NCI-H345 treated with DMSO at 0.1 percent for 48 hours (cell line): ENCODE measurements at regions not wholly inside any gene's neighbourhood (a gene's known extent, or its start where the extent isn't known, plus 50 kb on each side); places are given as distances from the start of the nearest gene placed in this dataset.
A peak's percentile ranks its signal among the peaks of the same experiment; 100 is the strongest.
"Not testable (repeated sequence)": the region's sequence is repeated elsewhere in the genome, so short reads cannot be mapped to it uniquely, and the experiment has no call there.

Source experiments
- DNase-seq: peaks from one replicate; lab custom pipeline; 2025; ENCODE audit not compliant: unreplicated experiment; lab: John Stamatoyannopoulos, UW

GRCh38 chr1:171397851-171398469 is 84.0 kb downstream of the FMO4 start:
- DNase-seq, result no peak

GRCh38 chr1:171403393-171403792 is 81.9 kb upstream of the PRRC2C start:
- DNase-seq, result peak; percentile 27

DNA sequence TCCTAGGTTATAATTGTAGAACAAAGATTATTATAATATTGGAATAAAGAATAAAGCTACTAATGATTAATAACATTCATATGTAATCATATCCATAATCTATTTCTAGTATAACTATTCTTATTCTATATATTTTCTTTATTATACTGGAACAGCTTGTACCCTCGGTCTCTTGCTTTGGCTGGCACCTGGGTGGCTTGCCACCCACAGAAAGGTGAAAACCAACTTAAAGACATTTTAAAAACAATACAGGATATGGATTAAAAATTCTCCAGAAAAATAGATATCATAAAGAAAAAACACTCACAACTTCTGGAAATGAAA is 80.0 kb upstream of the PRRC2C start:
- no peak for DNase-seq

- not testable (repeated sequence) for DNase-seq
These were observed 71.8 kb upstream of the PRRC2C start for GRCh38 chr1:171413557-171413956.

GRCh38 chr1:171418546-171418945 is 66.8 kb upstream of the PRRC2C start:
- DNase-seq, result no peak

DNA sequence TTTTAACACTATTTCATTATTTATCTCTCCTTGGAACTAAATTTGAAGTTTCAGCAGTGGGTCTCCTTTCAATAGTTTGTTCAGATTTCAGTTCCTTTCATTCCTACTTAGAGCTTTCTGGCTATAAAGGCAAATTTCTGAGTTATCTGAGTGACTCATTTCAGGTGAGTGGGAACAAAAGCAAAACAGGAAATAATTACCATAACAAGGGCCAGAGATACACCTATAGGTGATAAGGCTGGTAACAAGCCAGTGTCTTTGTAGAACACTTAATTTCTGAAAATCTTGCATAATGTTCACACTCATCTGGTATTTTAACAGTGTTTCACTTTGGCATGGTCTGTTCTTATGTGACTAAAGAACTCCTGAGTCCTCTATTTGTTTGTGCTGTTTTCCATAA is 64.5 kb upstream of the PRRC2C start:
- no peak for DNase-seq

GRCh38 chr1:171421413-171422020 is 63.8 kb upstream of the PRRC2C start:
- no peak for DNase-seq

DNA sequence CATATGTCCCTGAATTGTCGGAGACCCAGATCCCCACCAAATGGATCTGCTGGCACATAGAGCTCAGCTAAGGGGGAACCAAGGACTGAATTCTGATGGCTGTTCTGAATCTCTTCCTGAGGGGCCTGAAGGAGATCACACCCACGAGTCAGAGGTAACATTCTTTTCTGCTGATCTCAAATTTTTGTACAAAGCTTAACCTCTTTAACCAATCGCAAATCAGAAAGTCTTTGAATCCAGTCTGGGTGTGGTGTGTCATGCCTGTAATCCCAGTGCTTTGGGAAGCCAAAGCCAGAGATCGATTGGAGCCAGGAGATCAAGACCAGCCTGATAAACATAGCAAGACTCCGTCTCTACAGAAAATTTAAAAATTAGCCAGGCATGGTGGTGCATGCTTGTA is 62.8 kb upstream of the PRRC2C start:
- no peak for DNase-seq

DNA sequence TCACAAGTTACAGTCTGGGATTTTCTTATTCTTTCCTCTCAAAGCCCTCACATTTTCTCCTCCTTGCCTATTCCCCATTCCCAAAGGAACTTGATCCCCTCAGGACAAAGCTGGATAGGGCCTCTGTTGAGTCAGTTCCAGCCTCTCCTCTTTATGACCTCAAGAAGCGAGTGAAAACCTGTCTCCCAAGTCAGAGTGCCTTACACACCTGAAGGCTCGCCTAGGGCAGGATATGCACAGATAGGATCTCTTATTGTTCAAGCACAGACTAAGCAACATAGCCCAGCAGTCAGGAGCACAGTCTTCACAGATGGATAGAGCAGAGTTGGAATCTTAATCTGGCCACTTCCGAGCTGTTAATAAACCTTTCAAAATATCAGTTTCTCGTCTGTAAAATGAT is 60.8 kb upstream of the PRRC2C start:
- DNase-seq, result no peak

DNA sequence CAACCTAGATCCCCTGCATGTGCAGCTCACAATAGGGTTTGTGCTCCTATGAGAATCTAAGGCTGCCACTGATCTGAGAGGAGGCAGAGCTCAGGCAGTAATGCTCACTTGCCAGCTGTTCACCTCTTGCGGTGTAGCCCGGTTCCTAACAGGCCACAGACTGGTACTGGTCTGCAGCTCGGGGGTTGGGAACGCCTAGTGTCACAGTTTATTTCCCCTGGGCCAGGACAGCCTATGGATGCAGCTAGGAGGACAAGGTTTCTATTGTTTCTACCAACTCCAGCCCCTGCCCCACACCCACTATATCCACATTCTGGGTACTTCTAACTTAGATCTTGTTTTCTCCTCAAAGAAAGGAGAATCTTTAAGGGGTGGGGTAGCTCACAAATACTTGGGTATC is 58.7 kb upstream of the PRRC2C start:
- no peak for DNase-seq

GRCh38 chr1:171427852-171428471 is 57.4 kb upstream of the PRRC2C start:
- DNase-seq, result no peak

DNA sequence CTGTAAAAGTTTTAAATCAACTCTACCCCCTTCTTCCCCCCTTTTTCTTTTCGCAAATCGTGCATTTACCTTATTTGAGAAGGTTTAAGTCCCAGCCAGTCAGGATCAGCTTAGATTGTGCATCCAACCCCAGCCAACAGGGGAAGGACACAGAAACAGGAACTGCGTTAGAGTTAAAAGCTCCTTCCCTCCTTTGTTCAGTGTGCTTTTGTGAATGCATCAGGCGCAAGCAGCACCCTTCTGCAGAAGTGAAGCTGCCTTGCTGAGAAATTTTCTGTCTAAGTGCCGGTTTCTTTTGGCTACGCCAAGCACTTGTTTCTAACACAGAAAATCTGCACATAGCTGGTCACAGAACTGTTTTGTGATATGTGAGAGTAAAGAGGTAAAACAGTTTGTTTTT is 56.2 kb upstream of the PRRC2C start:
- no peak for DNase-seq

DNA sequence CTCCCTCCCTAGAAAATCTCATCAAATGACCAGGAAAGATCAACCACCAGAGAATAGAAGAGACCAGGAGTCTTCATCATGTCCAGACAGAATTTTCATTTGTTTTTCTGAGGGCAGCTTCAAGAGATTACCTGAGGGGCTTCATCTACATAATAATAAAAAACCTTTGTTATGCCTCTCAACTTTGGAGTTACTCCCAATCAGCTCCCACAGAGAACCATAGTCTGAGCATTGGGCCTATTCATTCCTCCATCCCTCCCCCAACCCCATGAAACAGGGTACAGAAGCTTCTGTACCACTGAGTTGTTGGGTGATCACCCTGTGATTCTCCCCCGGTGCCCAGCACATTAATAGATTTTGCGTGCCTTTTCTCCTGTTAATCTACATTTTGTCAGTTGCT is 53.3 kb upstream of the PRRC2C start:
- DNase-seq, result no peak

- no peak for DNase-seq
These were observed 52.9 kb upstream of the PRRC2C start for GRCh38 chr1:171432473-171432872.

GRCh38 chr1:171433451-171433850 is 51.9 kb upstream of the PRRC2C start:
- DNase-seq, result no peak

- no peak for DNase-seq
These were observed 50.5 kb upstream of the PRRC2C start for GRCh38 chr1:171434717-171435346.
